ENCODE measurements at regions not wholly inside any gene's neighbourhood (a gene's known extent, or its start where the extent isn't known, plus 50 kb on each side); places are given as distances from the start of the nearest gene placed in this dataset.

DNA sequence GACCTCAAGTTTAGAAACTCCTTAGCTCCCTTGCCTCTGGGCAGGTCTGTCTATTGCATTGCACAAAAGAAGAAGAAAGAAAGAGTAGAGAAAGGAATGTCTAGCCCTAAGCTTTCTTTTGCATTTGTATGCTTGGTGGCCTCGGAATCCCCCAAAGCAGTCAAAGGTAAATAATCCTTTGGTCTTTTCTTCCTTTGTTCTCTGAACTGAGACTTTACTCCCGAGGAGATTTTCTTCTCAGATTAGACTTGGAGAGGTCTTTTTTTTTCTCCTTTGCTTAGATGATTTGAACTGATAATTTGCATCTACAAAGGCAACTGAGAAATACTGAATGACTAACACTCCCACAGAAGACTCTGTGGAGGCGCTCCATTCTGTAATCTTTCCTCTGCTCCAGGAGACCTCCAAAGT, 93.2 kb downstream of the AKR1D1 start:
- DNase-seq = no peak
- Histone ChIP-seq H3K4me3 (replicated peaks in 1 of 3) (no peak overlapping the region), H3K9me3 (no peaks in the 10 kb centered on the region), H3K27me3 (no peaks in the 10 kb centered on the region), H3K27ac (no peak overlapping the region), H3K4me1 (no peaks in the 10 kb centered on the region), H3K36me3 (no peaks in the 10 kb centered on the region)
- intact Hi-C loops (cut with DNase I) = no loop called here
- WGBS, 2 donors = 39 to 46% methylated on average over 3 of the region's 3 CpGs
- no peak for TF ChIP-seq CTCF (IDR thresholded peaks at IDR 0.05)
- TF ChIP-seq POLR2A (IDR thresholded peaks at IDR 0.05) = no peak

DNA sequence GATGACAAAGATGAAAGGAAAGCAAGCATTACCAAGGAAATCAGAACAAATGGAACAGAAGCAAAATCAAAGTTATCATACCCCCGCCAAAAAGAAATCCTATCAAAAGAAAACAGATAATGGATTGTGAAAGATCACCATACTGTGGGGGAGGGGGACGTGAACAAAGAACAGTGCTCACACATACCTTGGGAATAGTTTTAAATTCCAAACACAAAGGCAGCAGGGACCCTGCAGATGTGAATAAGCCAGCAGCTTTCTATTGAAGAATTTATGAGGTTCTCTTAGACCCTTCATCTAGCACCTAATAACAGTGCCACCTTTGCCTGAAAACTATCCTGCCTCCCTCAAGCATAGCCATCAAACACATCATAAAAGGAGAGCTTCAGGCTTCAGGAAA, 94.0 kb downstream of the AKR1D1 start:
- H3K4me1 ChIP-seq = no peaks in the 10 kb centered on the region
- H3K9me3 ChIP-seq = no peaks in the 10 kb centered on the region
- no peak overlapping the region for H3K27ac ChIP-seq
- TF ChIP-seq CTCF (IDR thresholded peaks at IDR 0.05) (no peak), POLR2A (IDR thresholded peaks at IDR 0.05) (no peak)
- H3K27me3 ChIP-seq = no peaks in the 10 kb centered on the region
- DNase-seq = no peak
- 55 to 62% methylated on average over 2 of the region's 2 CpGs for WGBS, 2 donors
- intact Hi-C loops (cut with DNase I) = no loop called here
- no peak overlapping the region for H3K4me3 ChIP-seq (replicated peaks in 1 of 3)
- H3K36me3 ChIP-seq = no peaks in the 10 kb centered on the region

- Histone ChIP-seq H3K9me3 (no peaks in the 10 kb centered on the region), H3K27me3 (no peaks in the 10 kb centered on the region), H3K4me1 (no peaks in the 10 kb centered on the region), H3K4me3 (replicated peaks in 1 of 3) (no peak overlapping the region), H3K27ac (no peak overlapping the region), H3K36me3 (no peaks in the 10 kb centered on the region)
- no peak for DNase-seq
- intact Hi-C loops (cut with DNase I) = no loop called here
- WGBS, 2 donors = 80 to 82% methylated on average over 7 of the region's 7 CpGs
- TF ChIP-seq CTCF (IDR thresholded peaks at IDR 0.05) (no peak), POLR2A (IDR thresholded peaks at IDR 0.05) (no peak)
These were observed 94.9 kb downstream of the AKR1D1 start for GRCh38 chr7:138170959-138171703.

DNA sequence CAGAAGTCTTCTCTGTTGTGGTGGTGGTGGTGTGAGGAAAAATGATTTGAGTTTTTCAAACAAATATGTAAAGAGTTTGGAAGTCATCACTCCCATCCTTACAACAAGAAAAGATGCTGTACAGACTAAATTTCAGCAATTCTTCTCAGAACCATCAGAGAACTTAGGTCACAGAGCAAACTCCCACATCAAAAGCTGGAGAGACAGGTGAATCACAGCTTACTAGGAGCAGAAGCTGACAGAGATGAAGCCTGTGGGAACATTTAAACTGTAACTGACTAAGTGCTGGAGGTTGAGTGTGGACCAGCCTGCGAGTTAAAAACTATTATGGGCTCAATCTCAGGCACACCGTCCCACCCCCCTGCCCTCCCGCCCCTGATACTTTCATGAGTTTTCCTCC, 97.3 kb downstream of the AKR1D1 start:
- Histone ChIP-seq H3K36me3 (no peaks in the 10 kb centered on the region), H3K4me1 (no peaks in the 10 kb centered on the region), H3K4me3 (replicated peaks in 1 of 3) (no peak overlapping the region), H3K27me3 (no peaks in the 10 kb centered on the region), H3K27ac (no peak overlapping the region), H3K9me3 (no peaks in the 10 kb centered on the region)
- 84 to 86% methylated on average over 3 of the region's 3 CpGs for WGBS, 2 donors
- DNase-seq = no peak
- TF ChIP-seq POLR2A (IDR thresholded peaks at IDR 0.05) = no peak
- TF ChIP-seq CTCF (IDR thresholded peaks at IDR 0.05) = no peak
- intact Hi-C loops (cut with DNase I) = no loop called here

GRCh38 chr7:138176060-138176459, 99.8 kb downstream of the AKR1D1 start:
- intact Hi-C loops (cut with DNase I) = no loop called here
- TF ChIP-seq POLR2A (IDR thresholded peaks at IDR 0.05) (no peak), CTCF (IDR thresholded peaks at IDR 0.05) (no peak)
- Histone ChIP-seq H3K9me3 (no peaks in the 10 kb centered on the region), H3K4me1 (no peaks in the 10 kb centered on the region), H3K36me3 (no peaks in the 10 kb centered on the region), H3K27ac (no peak overlapping the region), H3K4me3 (replicated peaks in 1 of 3) (no peak overlapping the region), H3K27me3 (no peaks in the 10 kb centered on the region)
- DNase-seq = no peak
- 91 to 95% methylated on average over 5 of the region's 5 CpGs for WGBS, 2 donors
